ENCODE measurements at regions not wholly inside any gene's neighbourhood (a gene's known extent, or its start where the extent isn't known, plus 50 kb on each side); places are given as distances from the start of the nearest gene placed in this dataset.

GRCh38 chr7:113446391-113446790 is 328.0 kb upstream of the SMIM30 start:
- no peak for TF ChIP-seq Cebpa-rat (IDR thresholded peaks at IDR 0.05)
- Histone ChIP-seq H3K36me3 (no peaks in the 10 kb centered on the region), H3K27ac (no peak overlapping the region), H3K9ac (no peak overlapping the region), H3K4me3 (no peak overlapping the region), H3K9me3 (no peaks in the 10 kb centered on the region), H3K27me3 (no peaks in the 10 kb centered on the region), H4K20me1 (no peaks in the 10 kb centered on the region), H3K4me1 (no peaks in the 10 kb centered on the region), H3K4me2 (no peak overlapping the region)

GRCh38 chr7:113444261-113444660 is 325.9 kb upstream of the SMIM30 start:
- no peaks in the 10 kb centered on the region for H3K27me3 ChIP-seq

GRCh38 chr7:113440173-113440572 is 321.8 kb upstream of the SMIM30 start:
- no peak overlapping the region for H3K27ac ChIP-seq
- no peaks in the 10 kb centered on the region for H3K4me1 ChIP-seq
- H3K9me3 ChIP-seq, result no peaks in the 10 kb centered on the region
- TF ChIP-seq Cebpa-rat (IDR thresholded peaks at IDR 0.05), result no peak
- no peaks in the 10 kb centered on the region for H3K27me3 ChIP-seq
- no peaks in the 10 kb centered on the region for H3K36me3 ChIP-seq
- no peaks in the 10 kb centered on the region for H4K20me1 ChIP-seq
- H3K4me2 ChIP-seq, result no peak overlapping the region
- H3K9ac ChIP-seq, result no peak overlapping the region
- no peak overlapping the region for H3K4me3 ChIP-seq

More at GRCh38 chr7:113444261-113444660, 325.9 kb upstream of the SMIM30 start:
- Histone ChIP-seq H3K4me2 (no peak overlapping the region), H3K36me3 (no peaks in the 10 kb centered on the region), H3K27ac (no peak overlapping the region), H3K9ac (no peak overlapping the region), H4K20me1 (no peaks in the 10 kb centered on the region), H3K4me1 (no peaks in the 10 kb centered on the region), H3K4me3 (no peak overlapping the region), H3K9me3 (no peaks in the 10 kb centered on the region)
- no peak for TF ChIP-seq Cebpa-rat (IDR thresholded peaks at IDR 0.05)

- Histone ChIP-seq H3K4me2 (no peak overlapping the region), H3K27ac (no peak overlapping the region), H3K9ac (no peak overlapping the region), H3K4me1 (no peaks in the 10 kb centered on the region), H3K4me3 (no peak overlapping the region), H4K20me1 (no peaks in the 10 kb centered on the region), H3K9me3 (no peaks in the 10 kb centered on the region), H3K36me3 (no peaks in the 10 kb centered on the region), H3K27me3 (no peaks in the 10 kb centered on the region)
- TF ChIP-seq Cebpa-rat (IDR thresholded peaks at IDR 0.05), result no peak
These were observed 313.1 kb upstream of the SMIM30 start for GRCh38 chr7:113431406-113431805.

- Histone ChIP-seq H3K4me1 (no peaks in the 10 kb centered on the region), H3K36me3 (no peaks in the 10 kb centered on the region), H3K9ac (no peak overlapping the region), H3K27me3 (no peaks in the 10 kb centered on the region), H3K4me2 (no peak overlapping the region), H3K27ac (no peak overlapping the region), H3K9me3 (no peaks in the 10 kb centered on the region), H4K20me1 (no peaks in the 10 kb centered on the region), H3K4me3 (no peak overlapping the region)
- no peak for TF ChIP-seq Cebpa-rat (IDR thresholded peaks at IDR 0.05)
These were observed 305.9 kb upstream of the SMIM30 start for GRCh38 chr7:113424185-113424817.

GRCh38 chr7:113421696-113422330 is 303.5 kb upstream of the SMIM30 start:
- Histone ChIP-seq H3K9me3 (no peaks in the 10 kb centered on the region), H3K27ac (no peak overlapping the region), H3K4me3 (no peak overlapping the region), H3K36me3 (no peaks in the 10 kb centered on the region), H3K9ac (no peak overlapping the region), H4K20me1 (no peaks in the 10 kb centered on the region), H3K4me2 (no peak overlapping the region), H3K27me3 (no peaks in the 10 kb centered on the region), H3K4me1 (no peaks in the 10 kb centered on the region)
- no peak for TF ChIP-seq Cebpa-rat (IDR thresholded peaks at IDR 0.05)

- no peak overlapping the region for H3K4me2 ChIP-seq
- H3K9me3 ChIP-seq, result no peaks in the 10 kb centered on the region
- H3K27me3 ChIP-seq, result no peaks in the 10 kb centered on the region
- no peak overlapping the region for H3K4me3 ChIP-seq
- no peaks in the 10 kb centered on the region for H3K4me1 ChIP-seq
- no peak overlapping the region for H3K9ac ChIP-seq
- H4K20me1 ChIP-seq, result no peaks in the 10 kb centered on the region
- TF ChIP-seq Cebpa-rat (IDR thresholded peaks at IDR 0.05), result no peak
- H3K27ac ChIP-seq, result no peak overlapping the region
- H3K36me3 ChIP-seq, result no peaks in the 10 kb centered on the region
These were observed 296.2 kb upstream of the SMIM30 start for GRCh38 chr7:113414401-113415035.

- H3K9me3 ChIP-seq, result no peaks in the 10 kb centered on the region
- H3K27me3 ChIP-seq, result no peaks in the 10 kb centered on the region
- no peak overlapping the region for H3K27ac ChIP-seq
- H3K4me2 ChIP-seq, result no peak overlapping the region
- no peaks in the 10 kb centered on the region for H4K20me1 ChIP-seq
- H3K9ac ChIP-seq, result no peak overlapping the region
- no peak for TF ChIP-seq Cebpa-rat (IDR thresholded peaks at IDR 0.05)
- no peak overlapping the region for H3K4me3 ChIP-seq
- no peaks in the 10 kb centered on the region for H3K4me1 ChIP-seq
- no peaks in the 10 kb centered on the region for H3K36me3 ChIP-seq
These were observed 294.1 kb upstream of the SMIM30 start for GRCh38 chr7:113412410-113412809.

- Histone ChIP-seq H3K27ac (no peak overlapping the region), H3K27me3 (no peaks in the 10 kb centered on the region), H3K9ac (no peak overlapping the region), H3K9me3 (no peaks in the 10 kb centered on the region), H3K4me3 (no peak overlapping the region), H3K4me1 (no peaks in the 10 kb centered on the region), H3K36me3 (no peaks in the 10 kb centered on the region), H3K4me2 (no peak overlapping the region), H4K20me1 (no peaks in the 10 kb centered on the region)
- TF ChIP-seq Cebpa-rat (IDR thresholded peaks at IDR 0.05), result no peak
These were observed 292.4 kb upstream of the SMIM30 start for GRCh38 chr7:113410796-113411195.

- H3K27ac ChIP-seq, result no peak overlapping the region
- no peak for TF ChIP-seq Cebpa-rat (IDR thresholded peaks at IDR 0.05)
- H4K20me1 ChIP-seq, result no peaks in the 10 kb centered on the region
- no peaks in the 10 kb centered on the region for H3K36me3 ChIP-seq
- H3K9me3 ChIP-seq, result no peaks in the 10 kb centered on the region
- no peaks in the 10 kb centered on the region for H3K4me1 ChIP-seq
- H3K4me3 ChIP-seq, result no peak overlapping the region
- no peak overlapping the region for H3K9ac ChIP-seq
- no peaks in the 10 kb centered on the region for H3K27me3 ChIP-seq
- no peak overlapping the region for H3K4me2 ChIP-seq
These were observed 290.6 kb upstream of the SMIM30 start for GRCh38 chr7:113408999-113409398.
